Activated CD8-positive, alpha-beta memory T cell treated with anti-CD3 and anti-CD28 coated beads for 36 hours (primary cell): ENCODE measurements at regions not wholly inside any gene's neighbourhood (a gene's known extent, or its start where the extent isn't known, plus 50 kb on each side); places are given as distances from the start of the nearest gene placed in this dataset.
"Not testable (repeated sequence)": the region's sequence is repeated elsewhere in the genome, so short reads cannot be mapped to it uniquely, and the experiment has no call there.

Source experiments
- CTCF ChIA-PET: fragments of 350-600 bp; sonication (Branson Sonifier 250); formaldehyde crosslinking; loops from one replicate; lab custom pipeline; 2021; ENCODE audit warnings: antibody characterized with exemption; lab: Charles Lee
- POLR2A ChIA-PET: fragments of 350-600 bp; sonication (Branson Sonifier 250); formaldehyde crosslinking; loops from one replicate; lab custom pipeline; 2021; ENCODE audit warnings: antibody characterized with exemption; lab: Charles Lee

DNA sequence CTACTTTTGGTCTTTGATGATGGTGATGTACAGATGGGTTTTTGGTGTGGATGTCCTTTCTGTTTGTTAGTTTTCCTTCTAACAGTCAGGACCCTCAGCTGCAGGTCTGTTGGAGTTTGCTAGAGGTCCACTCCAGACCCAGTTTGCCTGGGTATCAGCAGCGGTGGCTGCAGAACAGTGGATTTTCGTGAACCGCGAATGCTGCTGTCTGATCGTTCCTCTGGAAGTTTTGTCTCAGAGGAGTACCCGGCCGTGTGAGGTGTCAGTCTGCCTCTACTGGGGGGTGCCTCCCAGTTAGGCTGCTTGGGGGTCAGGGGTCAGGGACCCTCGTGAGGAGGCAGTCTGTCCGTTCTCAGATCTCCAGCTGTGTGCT, 56.6 kb upstream of the TNFAIP8 start:
- POLR2A ChIA-PET: not testable (repeated sequence)

DNA sequence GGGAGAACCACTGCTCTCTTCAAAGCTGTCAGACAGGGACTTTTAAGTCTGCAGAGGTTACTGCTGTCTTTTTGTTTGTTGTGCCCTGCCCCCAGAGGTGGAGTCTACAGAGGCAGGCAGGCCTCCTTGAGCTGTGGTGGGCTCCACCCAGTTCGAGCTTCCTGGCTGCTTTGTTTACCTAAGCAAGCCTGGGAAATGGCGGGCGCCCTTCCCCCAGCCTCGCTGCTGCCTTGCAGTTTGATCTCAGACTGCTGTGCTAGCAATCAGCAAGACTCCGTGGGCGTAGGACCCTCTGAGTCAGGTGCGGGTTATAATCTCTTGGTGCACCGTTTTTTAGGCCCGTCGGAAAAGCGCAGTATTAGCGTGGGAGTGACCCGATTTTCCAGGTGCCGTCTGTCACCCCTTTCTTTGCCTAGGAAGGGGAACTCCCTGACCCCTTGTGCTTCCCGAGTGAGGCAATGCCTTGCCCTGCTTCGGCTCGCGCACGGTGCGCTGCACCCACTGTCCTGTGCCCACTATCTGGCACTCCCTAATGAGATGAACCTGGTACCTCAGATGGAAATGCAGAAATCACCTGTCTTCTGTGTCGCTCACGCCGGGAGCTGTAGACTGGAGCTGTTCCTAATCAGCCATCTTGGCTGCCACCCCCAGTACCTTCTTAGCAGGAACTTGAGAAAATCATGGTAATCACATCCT, 56.1 kb upstream of the TNFAIP8 start:
- CTCF ChIA-PET: interaction anchor here (0.7 to 1.5 kb wide), 7 partner anchors 9 to 97 kb away, joined by 3 to 5 read pairs (median 3); no protein-coding TSS in a partner anchor
- POLR2A ChIA-PET: not testable (repeated sequence)

More for the DNA sequence above, 56.6 kb upstream of the TNFAIP8 start:
- CTCF ChIA-PET: interaction anchor here (0.7 to 1.3 kb wide), 3 partner anchors 9 to 98 kb away, joined by 3 to 5 read pairs (median 4); no protein-coding TSS in a partner anchor

- POLR2A ChIA-PET: no interaction called here
These were observed 55.5 kb upstream of the TNFAIP8 start for GRCh38 chr5:119300311-119300670.

DNA sequence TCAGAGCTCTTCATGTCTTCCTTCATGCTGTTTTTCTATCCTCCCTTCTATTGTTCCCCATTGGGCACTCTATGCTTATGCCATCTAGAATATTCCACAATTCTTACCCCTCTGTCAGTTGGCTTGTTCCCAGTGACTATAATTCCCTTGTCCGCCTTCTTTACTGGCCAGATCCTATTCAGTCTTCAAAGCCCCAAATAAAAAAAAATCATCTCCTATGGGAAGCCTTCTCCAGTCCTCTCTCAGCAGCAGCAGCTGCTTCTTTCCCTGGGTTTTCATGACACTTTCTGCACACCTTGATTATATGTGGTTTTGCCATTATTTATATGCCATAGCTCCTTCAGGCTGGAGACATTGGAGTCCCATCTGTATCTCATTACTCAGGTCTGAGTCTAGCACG, 54.6 kb upstream of the TNFAIP8 start:
- CTCF ChIA-PET: interaction anchor here (1.5 kb wide), 1 partner anchor 31 kb away, joined by 3 read pairs; no protein-coding TSS in a partner anchor
- POLR2A ChIA-PET: no interaction called here

More at GRCh38 chr5:119300311-119300670, 55.5 kb upstream of the TNFAIP8 start:
- CTCF ChIA-PET: interaction anchor here (1.0 to 1.5 kb wide), 6 partner anchors 8 to 31 kb away, joined by 3 to 5 read pairs (median 3); no protein-coding TSS in a partner anchor

GRCh38 chr5:119301906-119302305, 53.9 kb upstream of the TNFAIP8 start:
- ChIA-PET CTCF (interaction anchor here (1.0 kb wide), 1 partner anchor 11 kb away, joined by 5 read pairs; no protein-coding TSS in a partner anchor), POLR2A (no interaction called here)

DNA sequence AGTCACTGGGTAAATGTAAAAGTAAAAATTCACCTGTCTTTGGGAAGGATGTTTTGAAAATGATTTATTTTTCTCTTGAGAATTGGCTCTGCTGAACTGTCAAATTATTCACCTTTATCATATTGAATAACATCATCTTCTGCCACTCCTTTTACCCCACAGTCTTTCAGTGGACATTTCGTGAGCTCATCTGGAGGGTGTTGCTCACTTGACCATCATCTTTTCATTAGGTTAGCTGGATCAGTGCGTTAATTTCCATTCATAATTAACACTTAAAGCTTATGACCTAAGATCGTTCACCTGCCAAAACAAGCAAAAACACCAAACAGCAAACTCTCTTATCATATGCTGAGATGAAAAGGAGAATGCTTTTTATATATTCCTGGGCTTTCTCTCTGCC, 53.4 kb upstream of the TNFAIP8 start:
- CTCF ChIA-PET: interaction anchor here (1.0 kb wide), 1 partner anchor 12 kb away, joined by 5 read pairs; no protein-coding TSS in a partner anchor
- POLR2A ChIA-PET: interaction anchor here (0.9 kb wide), 1 partner anchor 41 kb away, joined by 3 read pairs; no protein-coding TSS in a partner anchor

DNA sequence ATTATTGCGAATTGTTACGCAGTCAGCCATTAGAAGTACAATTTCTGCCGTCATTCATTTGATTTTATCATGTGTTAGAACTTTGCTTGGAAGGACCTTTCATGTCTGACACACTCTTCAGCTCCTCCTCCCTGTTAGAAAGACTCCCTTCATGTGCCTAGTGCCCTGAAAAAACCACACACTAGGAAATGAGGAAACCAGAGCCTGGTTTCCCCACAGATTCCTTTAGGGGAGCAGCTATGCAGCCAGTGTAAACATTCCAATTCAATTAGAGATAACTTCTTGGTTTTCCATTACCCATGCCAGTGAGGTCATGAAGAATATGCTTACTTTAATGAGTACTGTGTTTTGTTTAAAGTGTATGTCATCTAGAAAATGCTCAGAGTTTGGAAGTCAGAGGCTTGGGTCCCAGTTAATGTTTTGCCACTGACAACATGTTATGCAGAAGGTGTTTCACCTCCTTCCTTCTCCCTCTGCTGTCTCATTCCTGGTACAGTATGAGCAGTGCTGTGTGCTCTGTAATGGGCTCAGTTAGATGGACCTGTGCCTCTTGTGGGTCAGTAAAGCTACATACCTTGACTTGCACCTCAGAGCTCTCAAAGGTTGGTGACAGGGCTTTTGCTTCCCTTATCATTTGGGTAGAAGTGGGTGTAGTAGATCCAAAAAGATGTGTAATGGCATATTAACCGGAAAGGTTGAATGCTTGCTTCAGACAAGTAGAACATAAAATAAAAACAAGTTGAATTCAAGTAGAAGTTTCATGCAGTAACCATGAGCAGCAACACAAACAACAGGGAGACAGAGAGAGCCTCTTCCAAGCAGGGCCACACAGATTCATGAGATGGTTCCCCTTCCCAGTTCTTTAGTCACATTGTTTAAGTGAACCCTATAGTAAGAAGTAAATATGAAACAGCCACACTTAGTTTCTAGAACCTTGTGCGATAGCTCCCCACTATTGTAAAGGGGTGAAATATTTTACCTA, 52.6 kb upstream of the TNFAIP8 start:
- ChIA-PET POLR2A (interaction anchor here (0.6 to 1.4 kb wide), 4 partner anchors 12 to 92 kb away, joined by 3 to 5 read pairs (median 4); no protein-coding TSS in a partner anchor), CTCF (interaction anchor here (0.6 to 1.3 kb wide), 3 partner anchors 13 to 316 kb away, joined by 3 to 5 read pairs (median 3); no protein-coding TSS in a partner anchor)

GRCh38 chr5:119304439-119305211, 51.2 kb upstream of the TNFAIP8 start:
- ChIA-PET CTCF (interaction anchor here (1.3 kb wide), 1 partner anchor 317 kb away, joined by 3 read pairs; no protein-coding TSS in a partner anchor), POLR2A (no interaction called here)
